ENCODE measurements at regions not wholly inside any gene's neighbourhood (a gene's known extent, or its start where the extent isn't known, plus 50 kb on each side); places are given as distances from the start of the nearest gene placed in this dataset.

GRCh38 chr18:46274266-46274665 lies 170.1 kb downstream of the HAUS1 start:
- no peak for TF ChIP-seq CTCF (IDR thresholded peaks at IDR 0.05; ENCODE audit: low read depth, low read length)
- TF ChIP-seq EZH2phosphoT487 (IDR thresholded peaks at IDR 0.05; ENCODE audit: low read depth) = no peak

All from OCI-LY3 (cell line).